NCI-H1105 treated with DMSO at 0.1 percent for 48 hours (cell line): ENCODE measurements at regions not wholly inside any gene's neighbourhood (a gene's known extent, or its start where the extent isn't known, plus 50 kb on each side); places are given as distances from the start of the nearest gene placed in this dataset.
"Not testable (repeated sequence)": the region's sequence is repeated elsewhere in the genome, so short reads cannot be mapped to it uniquely, and the experiment has no call there.

ENCODE experiments used
- DNase-seq: peaks from one replicate; lab custom pipeline; 2025; lab: John Stamatoyannopoulos, UW

DNA sequence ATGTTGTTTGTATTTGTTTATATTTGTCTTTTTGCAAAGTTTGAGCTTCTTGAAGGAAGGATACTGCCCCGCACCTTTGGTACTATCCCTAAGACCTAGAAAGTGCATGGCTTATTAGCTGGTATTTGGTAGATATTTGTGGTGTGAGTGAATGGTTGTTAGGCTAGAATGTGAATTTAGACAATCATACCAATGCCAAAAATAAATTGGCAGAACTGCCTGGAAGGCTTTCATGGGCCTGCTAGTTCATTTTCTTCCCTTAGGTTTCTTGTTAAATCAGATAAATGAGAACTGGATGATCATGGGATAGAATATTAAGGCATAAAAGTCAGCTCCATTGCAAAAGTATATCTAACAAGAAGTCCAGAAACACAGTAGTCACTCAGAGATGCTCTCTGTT, 147.5 kb upstream of the TSLP start:
- DNase-seq, result no peak

GRCh38 chr5:110925398-110925797, 146.1 kb upstream of the TSLP start:
- DNase-seq, result no peak

DNA sequence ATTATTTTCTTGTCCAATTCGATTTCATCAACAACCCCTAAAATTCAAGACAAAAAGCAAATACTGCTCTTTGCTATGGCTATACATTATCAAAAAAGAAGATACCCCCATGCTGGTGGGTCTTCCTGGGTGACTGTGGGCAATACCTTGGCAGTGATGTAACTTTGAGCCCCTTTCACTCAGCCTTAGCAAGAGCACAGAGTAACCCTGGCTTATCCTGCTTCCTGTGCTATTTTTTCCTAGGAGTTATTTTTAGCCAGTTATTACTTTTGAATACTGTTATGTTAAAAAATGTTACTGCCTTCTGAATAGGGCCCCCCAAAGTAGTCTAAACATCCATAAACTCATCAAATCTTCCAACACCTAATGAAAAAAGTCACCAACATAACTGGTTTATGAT, 145.6 kb upstream of the TSLP start:
- DNase-seq, result no peak

- DNase-seq, result no peak
Measured at GRCh38 chr5:110932755-110933488, 138.6 kb upstream of the TSLP start.

DNA sequence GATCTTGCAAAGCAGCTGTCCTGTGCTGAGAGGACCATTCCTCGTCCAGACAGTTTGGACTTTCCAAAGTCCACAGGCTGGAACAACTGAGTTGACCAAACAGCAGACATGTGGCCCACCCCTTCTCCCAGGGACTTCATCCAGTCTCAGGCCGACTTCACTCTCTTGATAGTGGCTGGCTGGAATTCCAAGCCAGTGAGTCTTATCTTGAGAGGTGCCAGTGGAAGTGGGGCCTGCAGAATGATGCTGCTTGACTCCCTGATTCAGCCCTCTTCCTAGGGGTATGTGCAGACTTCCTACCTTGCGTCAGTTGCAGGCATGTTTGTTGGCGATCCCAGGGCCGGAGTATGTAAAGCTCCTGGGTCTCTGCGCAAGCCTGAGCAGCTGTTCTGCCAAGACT, 131.4 kb upstream of the TSLP start:
- DNase-seq, result no peak

- no peak for DNase-seq
Measured at GRCh38 chr5:110945874-110946436, 125.6 kb upstream of the TSLP start.

DNA sequence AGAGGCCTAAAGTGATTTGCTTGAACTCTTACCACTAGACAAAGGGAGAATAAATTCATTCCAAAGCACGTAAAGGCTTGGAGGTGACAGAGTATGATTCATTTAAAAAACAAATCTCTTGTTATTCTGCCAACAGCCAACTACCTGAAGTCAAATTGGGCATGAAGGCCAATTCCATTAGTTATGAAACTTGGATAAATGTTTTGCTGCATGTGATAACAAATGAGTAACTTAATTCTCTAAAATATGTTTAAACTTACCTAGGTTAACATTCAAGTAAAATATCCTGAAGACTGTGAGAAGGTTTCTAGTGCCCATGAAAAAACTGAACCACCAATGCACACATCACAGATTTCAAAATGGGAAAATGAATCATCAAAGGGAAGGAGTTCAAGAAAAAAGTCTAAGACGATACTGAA, 120.1 kb upstream of the TSLP start:
- no peak for DNase-seq

- peak; percentile 49 for DNase-seq
Measured at GRCh38 chr5:110956280-110956912, 115.1 kb upstream of the TSLP start.

- no peak for DNase-seq
Measured at GRCh38 chr5:110956913-110957813, 114.3 kb upstream of the TSLP start.

DNA sequence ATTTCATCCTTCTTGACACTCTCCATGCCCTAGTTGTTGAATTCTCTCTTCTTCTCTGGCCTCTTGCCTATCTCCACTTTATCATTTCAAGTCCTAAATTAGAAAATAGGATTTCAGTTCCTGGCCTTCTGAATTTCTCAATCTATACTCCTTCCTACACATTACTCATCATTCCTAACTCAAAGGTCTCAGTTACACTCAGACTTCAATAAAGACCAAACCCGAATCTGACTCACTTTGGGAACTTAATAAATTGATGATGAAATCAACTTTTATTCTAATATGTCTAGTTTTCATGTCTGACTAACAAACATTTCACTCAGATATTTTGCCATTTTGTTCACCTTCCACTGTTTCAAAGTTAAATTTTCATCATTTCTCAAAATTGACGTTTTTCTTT, 113.6 kb upstream of the TSLP start:
- no peak for DNase-seq

GRCh38 chr5:110963495-110963894, 108.0 kb upstream of the TSLP start:
- DNase-seq, result no peak

DNA sequence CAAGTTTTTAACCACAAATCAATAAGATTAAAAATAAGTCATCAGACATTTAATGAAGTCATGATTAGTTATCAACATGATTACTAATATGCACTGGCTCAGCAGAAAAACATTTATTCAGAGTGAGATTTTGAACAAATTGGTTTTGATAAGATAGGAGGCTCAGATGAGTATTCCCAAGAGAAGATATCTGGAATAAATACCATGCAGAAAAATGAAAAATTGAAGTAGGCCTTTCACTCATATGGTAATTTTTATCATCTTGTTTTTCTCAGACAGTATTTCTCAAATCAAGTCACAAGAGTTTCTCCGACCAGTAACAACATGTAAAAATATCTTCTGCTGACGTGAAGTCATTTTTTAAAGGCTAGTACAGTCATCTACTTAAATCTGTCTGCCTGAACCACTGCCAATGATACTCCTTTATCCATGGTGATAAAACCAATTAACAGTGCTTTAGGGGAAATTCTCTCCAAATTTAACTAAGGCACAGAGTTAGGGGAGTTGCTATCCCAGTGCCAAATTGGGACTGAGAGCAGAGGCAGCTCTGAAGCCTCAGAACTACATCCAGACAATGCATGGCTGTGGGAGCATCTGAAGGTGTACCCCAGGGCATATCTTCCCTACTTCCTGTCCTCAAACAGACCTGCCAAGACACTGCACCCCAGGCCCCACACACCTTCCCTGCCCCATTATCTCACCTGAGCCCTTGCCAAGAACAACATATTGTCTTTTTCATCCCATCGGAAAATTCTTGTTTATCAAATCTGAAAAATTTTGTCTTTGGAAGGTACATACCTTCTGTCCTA, 105.5 kb upstream of the TSLP start:
- no peak for DNase-seq

DNA sequence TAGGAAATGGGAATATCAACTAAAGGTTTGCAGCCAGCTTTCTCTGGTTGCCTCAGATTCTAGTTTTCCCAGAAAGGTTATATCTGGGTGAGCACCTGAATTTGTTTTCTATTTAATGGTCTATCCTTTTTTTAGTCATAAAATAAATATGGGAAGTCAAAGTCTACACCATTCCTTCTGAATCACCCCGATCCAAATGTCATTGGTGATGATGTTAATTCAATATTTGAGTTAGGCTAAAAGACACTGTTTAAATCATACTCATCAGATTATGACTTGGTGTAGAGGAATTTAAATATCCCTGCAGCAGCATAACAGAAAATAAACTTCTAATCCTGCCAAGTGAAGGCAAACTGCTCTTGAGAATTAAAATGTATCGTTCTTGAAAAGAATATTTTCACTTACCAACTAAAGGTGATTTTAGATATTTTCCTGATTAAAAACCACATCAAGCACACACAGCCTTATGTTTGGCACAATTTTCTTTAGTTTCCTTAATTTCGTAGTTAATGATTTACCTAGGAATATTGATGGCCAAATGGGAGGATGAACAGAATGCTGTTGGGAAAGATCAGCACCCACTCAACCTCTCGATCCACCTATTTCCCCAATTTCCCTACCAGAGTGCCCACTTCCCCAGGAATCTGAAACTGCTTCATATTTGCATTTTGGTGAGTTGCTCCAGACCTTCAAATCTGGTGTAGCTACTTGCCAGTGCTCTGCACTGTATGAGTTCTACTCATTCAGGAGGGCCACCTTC, 103.1 kb upstream of the TSLP start:
- DNase-seq, result no peak

DNA sequence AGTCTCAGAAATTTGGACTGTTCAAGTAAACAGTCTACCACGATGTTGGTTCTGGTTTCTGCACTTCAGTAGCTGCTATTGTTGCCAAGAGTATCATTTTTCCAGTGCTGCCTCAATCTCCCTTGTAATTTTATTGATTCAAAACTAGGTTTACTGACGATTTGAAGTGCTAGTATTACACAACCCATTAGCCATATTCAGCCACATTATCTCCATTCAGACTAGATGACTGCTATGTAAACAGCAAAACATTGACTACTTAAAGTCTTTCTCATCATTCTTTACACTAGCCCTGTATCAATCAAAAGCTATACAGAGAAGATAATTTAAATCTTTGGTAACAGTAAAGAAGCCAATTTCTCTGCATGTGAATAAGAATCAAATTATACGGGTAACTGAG, 102.0 kb upstream of the TSLP start:
- DNase-seq, result peak; percentile 42

DNA sequence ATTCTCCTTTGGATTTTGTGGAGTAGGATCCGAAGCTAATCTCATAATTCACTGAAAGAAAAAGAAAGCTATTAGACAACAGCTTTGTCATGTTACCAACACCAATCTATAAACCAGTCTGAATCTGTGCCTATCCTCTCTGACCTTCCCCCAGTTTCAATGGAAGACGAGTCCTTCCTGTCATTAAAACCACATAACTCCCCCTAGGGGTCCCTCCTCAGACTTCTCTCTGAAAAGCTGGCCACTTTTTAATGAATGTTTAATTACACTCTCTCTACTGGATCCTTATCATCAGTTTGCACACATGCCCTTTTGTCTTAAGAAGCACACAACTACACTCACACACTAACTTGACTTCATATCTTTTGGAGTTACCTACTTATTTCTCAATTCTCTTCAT, 98.0 kb upstream of the TSLP start:
- DNase-seq, result no peak

- DNase-seq, result no peak
Measured at GRCh38 chr5:110977915-110978314, 93.6 kb upstream of the TSLP start.

GRCh38 chr5:110985882-110986281, 85.6 kb upstream of the TSLP start:
- peak; percentile 57 for DNase-seq

- not testable (repeated sequence) for DNase-seq
Measured at GRCh38 chr5:110987573-110987972, 83.9 kb upstream of the TSLP start.

- DNase-seq, result no peak
Measured at GRCh38 chr5:110996742-110997141, 74.8 kb upstream of the TSLP start.

- no peak for DNase-seq
Measured at GRCh38 chr5:111002036-111002435, 69.5 kb upstream of the TSLP start.

DNA sequence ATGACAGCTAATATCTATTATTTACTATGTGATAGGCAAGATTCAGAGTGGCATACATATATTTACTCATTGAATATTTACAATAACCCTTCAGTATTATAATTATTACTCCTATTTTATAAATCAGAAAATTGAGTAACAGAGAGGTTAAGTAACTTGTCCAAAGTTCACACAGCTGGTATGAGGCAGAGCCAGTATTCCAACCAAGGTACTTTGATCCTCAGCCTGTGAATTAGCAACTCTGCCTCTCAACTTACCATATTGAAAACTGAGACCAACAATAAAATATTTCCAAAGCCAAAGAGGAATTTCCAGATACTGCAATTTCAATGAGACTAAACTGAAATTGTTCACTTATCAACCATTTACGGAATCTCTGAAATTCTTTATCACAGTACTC, 67.9 kb upstream of the TSLP start:
- DNase-seq, result no peak
